ENCODE measurements at regions not wholly inside any gene's neighbourhood (a gene's known extent, or its start where the extent isn't known, plus 50 kb on each side); places are given as distances from the start of the nearest gene placed in this dataset.

GRCh38 chr2:82968358-82968757 lies 1490.7 kb downstream of the SUCLG1 start:
- TF ChIP-seq CTCF (IDR thresholded peaks at IDR 0.05) (no peak), EP300 (IDR thresholded peaks at IDR 0.05) (no peak), POLR2A (IDR thresholded peaks at IDR 0.05) (no peak)

All from ovary (tissue), 3 donors.